ENCODE measurements at regions not wholly inside any gene's neighbourhood (a gene's known extent, or its start where the extent isn't known, plus 50 kb on each side); places are given as distances from the start of the nearest gene placed in this dataset.
A peak's percentile ranks its signal among the peaks of the same experiment; 100 is the strongest.

DNA sequence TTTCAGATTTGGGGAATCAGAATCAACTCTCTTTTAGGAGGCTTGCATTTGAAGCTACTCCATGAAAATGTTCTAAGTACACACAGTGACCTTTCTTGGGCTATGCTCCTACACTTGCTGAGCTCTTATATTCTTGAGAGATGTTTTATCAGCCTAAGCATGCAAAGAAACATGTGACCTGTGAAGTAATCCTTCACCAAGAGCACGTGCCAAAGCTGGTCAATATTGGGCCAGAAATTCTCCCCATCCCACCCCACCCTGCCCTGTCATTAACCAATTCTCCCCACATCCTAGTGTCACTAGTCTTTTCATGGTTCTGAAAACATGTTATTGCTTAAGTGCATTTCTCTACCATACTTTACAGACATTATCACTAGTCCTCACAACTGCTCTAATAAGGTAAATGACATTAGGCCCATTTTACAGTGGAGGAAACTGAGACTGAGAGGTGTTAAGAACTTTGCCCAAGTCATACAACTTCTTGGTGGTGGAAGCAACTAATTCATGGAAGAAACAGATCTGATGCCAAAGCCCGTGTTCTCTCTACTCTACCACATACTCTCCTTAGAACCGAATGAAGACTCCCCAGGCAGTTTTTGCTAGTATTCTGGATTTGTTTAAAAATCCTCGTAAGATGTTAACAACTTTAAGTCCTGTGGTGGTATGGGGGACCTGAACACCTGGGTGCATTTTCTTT, 200.6 kb downstream of the PTEN start:
- no peaks in the 10 kb centered on the region for H3K36me3 ChIP-seq
- TF ChIP-seq, protein P1, sequence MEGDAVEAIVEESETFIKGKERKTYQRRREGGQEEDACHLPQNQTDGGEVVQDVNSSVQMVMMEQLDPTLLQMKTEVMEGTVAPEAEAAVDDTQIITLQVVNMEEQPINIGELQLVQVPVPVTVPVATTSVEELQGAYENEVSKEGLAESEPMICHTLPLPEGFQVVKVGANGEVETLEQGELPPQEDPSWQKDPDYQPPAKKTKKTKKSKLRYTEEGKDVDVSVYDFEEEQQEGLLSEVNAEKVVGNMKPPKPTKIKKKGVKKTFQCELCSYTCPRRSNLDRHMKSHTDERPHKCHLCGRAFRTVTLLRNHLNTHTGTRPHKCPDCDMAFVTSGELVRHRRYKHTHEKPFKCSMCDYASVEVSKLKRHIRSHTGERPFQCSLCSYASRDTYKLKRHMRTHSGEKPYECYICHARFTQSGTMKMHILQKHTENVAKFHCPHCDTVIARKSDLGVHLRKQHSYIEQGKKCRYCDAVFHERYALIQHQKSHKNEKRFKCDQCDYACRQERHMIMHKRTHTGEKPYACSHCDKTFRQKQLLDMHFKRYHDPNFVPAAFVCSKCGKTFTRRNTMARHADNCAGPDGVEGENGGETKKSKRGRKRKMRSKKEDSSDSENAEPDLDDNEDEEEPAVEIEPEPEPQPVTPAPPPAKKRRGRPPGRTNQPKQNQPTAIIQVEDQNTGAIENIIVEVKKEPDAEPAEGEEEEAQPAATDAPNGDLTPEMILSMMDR (IDR thresholded peaks at IDR 0.05): peak; percentile 10
- H3K4me3 ChIP-seq (ENCODE audit: low read depth in 1 of 2, low read length in 1 of 2): peak overlapping the region in 1 of 2 experiments; percentile 31
- H3K27ac ChIP-seq: peak overlapping the region; percentile 95
- no peaks in the 10 kb centered on the region for H3K27me3 ChIP-seq
- H3K9me3 ChIP-seq: no peaks in the 10 kb centered on the region
- peaks cover 84 to 89% of the 10 kb centered on the region in 2 experiments for H3K4me1 ChIP-seq (ENCODE audit: control insufficient read depth in 1 of 2, insufficient read depth in 1 of 2, low read depth in 1 of 2, low read length in 1 of 2)

DNA sequence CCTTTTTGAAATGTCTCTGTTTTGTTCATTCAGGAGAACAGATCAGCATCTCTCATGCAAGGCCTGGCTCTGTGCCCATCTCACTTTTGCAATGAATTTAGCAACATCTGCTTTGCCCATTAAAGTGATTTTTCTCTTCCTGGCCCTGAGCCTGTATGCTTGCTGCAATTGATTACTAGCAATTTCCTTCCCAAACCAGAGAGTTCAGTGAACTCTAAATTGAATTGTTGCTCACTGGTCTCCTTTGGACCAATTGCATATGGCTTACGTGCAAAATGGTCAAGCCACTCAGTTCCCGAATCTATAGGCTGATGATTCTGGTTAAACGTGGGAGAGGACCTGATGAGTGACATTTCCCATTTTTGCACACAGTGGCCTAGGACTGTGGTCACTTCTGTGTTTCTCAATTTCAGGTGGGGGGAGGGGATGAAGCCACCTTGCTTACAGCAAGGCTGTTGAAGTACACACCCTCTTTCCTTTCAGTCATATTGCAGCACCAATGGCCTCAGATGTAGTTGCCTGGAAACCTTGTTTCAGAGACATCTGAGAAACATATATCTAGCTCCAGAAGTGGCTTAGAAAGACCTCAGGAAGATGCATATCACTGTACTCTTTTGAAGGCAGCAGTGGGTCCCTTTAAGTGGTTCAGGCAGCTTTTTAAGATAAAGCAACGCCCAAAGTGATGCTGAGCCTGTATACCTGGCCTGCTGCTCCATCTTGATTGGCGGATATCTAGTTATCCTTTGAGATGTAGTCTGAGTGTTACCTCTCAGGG, 201.4 kb downstream of the PTEN start:
- peak overlapping the region; percentile 95 for H3K27ac ChIP-seq
- TF ChIP-seq, protein P1 (IDR thresholded peaks at IDR 0.05): no peak
- no peaks in the 10 kb centered on the region for H3K36me3 ChIP-seq

DNA sequence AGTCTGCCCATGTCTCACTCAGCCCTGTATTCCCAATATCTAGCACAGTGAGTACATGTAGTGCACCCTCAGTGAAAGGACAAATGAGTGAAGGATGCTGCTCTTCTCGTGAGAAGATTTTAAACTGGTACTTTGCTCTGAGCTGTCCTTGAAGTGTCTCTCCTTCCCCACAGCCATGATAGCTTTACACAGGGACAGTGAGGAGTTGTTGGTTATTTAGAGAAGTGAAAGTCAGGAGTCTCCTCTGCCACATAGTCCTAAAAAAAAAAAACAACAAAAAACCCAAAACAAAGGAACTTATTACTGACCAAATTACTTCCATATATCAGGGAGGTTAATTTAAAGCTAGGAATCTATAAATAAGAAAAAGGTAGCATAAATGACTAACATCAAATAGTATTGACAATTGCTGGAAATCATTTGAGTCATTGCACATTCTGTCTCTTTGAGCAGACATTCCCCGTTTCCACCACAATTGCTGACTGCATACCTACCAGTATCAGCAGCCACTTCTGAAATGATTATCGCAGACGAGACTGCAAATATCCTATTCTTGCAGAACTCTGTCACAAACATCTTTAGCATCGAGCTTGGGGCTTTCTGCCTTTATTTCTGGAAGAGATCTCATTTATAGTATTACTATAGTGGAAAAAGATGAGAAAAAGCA, 202.1 kb downstream of the PTEN start:
- TF ChIP-seq, protein P1 (IDR thresholded peaks at IDR 0.05): no peak
- H3K9me3 ChIP-seq: no peaks in the 10 kb centered on the region
- peak overlapping the region; percentile 1 to 47 for H3K4me3 ChIP-seq (ENCODE audit: low read depth in 1 of 2, low read length in 1 of 2)
- no peaks in the 10 kb centered on the region for H3K27me3 ChIP-seq
- H3K4me1 ChIP-seq (ENCODE audit: control insufficient read depth in 1 of 2, insufficient read depth in 1 of 2, low read depth in 1 of 2, low read length in 1 of 2): peaks cover 99% of the 10 kb centered on the region in 2 experiments
- peak overlapping the region; percentile 95 for H3K27ac ChIP-seq
- H3K36me3 ChIP-seq: no peaks in the 10 kb centered on the region

More for the DNA sequence above, 201.4 kb downstream of the PTEN start:
- H3K9me3 ChIP-seq: no peaks in the 10 kb centered on the region
- H3K4me1 ChIP-seq (ENCODE audit: control insufficient read depth in 1 of 2, insufficient read depth in 1 of 2, low read depth in 1 of 2, low read length in 1 of 2): peaks cover 92 to 97% of the 10 kb centered on the region in 2 experiments
- H3K4me3 ChIP-seq (ENCODE audit: low read depth in 1 of 2, low read length in 1 of 2): peak overlapping the region; percentile 1 to 47
- H3K27me3 ChIP-seq: no peaks in the 10 kb centered on the region

GRCh38 chr10:88066319-88066718, 202.9 kb downstream of the PTEN start:
- Histone ChIP-seq H3K27ac (peak overlapping the region; percentile 95), H3K4me3 (ENCODE audit: low read depth in 1 of 2, low read length in 1 of 2) (peak overlapping the region; percentile 33 to 47), H3K27me3 (no peaks in the 10 kb centered on the region), H3K36me3 (no peaks in the 10 kb centered on the region), H3K9me3 (no peaks in the 10 kb centered on the region), H3K4me1 (ENCODE audit: control insufficient read depth in 1 of 2, insufficient read depth in 1 of 2, low read depth in 1 of 2, low read length in 1 of 2) (peaks cover 99 to 100% of the 10 kb centered on the region in 2 experiments)
- TF ChIP-seq, protein P1 (IDR thresholded peaks at IDR 0.05): no peak

- TF ChIP-seq, protein P1 (IDR thresholded peaks at IDR 0.05): peak; percentile 71
- no peaks in the 10 kb centered on the region for H3K9me3 ChIP-seq
- peak overlapping the region; percentile 95 for H3K27ac ChIP-seq
- no peaks in the 10 kb centered on the region for H3K27me3 ChIP-seq
- peaks cover 99 to 100% of the 10 kb centered on the region in 2 experiments for H3K4me1 ChIP-seq (ENCODE audit: control insufficient read depth in 1 of 2, insufficient read depth in 1 of 2, low read depth in 1 of 2, low read length in 1 of 2)
- peak overlapping the region; percentile 33 to 47 for H3K4me3 ChIP-seq (ENCODE audit: low read depth in 1 of 2, low read length in 1 of 2)
- no peaks in the 10 kb centered on the region for H3K36me3 ChIP-seq
Observed at GRCh38 chr10:88066876-88067275, 203.5 kb downstream of the PTEN start.
